ENCODE measurements at regions not wholly inside any gene's neighbourhood (a gene's known extent, or its start where the extent isn't known, plus 50 kb on each side); places are given as distances from the start of the nearest gene placed in this dataset.
A peak's percentile ranks its signal among the peaks of the same experiment; 100 is the strongest.
"Not testable (repeated sequence)": the region's sequence is repeated elsewhere in the genome, so short reads cannot be mapped to it uniquely, and the experiment has no call there.

DNA sequence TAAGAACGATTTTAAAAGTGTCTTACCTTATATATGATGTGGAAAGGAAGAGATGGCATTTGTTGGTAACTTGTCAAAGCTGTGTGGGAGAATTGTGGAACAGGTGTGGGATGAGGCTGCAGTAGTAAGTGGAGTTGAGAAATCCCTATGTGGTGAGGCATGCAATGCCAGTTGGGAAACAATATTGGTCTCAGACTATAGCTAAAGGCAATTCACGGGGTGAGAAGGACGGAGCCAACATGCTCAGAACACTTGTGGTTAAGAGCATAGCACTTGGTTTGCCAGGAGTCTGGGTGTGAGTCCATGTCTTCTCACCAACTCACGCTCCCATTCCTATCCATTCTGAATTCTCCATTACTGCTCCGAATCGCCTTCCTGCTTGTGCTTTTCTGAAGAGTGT is 615.6 kb upstream of the ADAMTS9 start:
- no peak for DNase-seq

DNA sequence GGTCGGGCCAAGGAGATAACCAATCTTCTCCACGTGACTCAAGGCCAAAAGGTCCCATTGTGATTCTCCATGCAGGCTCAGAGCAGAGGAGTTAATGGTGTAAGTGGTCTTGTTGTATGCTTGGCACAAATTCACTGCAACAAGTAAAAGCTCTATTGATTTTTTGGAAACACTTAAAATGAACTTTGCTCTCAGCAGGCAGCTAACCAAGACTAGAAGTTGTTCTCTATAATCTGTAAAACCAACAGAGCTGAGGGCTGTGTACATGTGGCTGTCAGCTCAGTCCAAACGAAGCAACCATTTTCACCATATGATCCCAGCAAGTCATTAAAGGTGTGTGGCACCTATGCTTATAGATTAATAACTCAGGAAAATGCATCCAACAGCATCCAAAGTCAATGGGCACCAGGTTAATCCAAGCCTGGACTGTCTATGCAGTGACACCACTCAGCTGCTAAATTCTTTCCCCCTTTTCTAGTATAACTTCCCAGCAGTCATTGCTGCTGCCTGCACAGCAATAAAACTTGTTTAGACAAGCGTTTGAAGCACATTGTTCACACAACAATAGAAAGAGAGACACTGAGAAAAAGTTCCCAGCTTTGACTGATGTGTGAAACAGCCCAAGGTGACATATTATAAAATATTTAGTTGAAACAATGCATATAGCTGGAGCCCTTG is 603.8 kb upstream of the ADAMTS9 start:
- DNase-seq: no peak

DNA sequence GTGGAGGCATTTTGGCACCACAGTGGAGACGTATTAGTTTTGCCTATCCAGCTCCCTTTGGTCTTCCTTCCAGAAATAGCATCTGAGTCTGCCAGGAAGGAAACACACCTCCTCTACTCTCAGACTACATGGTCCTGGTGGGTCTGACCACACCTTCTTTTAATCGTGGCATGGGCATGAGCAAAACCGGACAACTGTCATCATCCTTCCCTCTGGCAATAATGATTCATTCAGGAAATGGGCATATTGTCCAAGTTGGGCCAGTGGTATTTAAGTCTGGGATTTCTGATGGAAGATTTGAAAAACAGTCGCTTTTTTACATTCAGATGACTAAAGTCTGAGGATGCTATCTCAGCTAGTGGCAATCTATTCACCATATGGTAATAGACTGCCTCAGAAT is 601.0 kb upstream of the ADAMTS9 start:
- no peak for DNase-seq

DNA sequence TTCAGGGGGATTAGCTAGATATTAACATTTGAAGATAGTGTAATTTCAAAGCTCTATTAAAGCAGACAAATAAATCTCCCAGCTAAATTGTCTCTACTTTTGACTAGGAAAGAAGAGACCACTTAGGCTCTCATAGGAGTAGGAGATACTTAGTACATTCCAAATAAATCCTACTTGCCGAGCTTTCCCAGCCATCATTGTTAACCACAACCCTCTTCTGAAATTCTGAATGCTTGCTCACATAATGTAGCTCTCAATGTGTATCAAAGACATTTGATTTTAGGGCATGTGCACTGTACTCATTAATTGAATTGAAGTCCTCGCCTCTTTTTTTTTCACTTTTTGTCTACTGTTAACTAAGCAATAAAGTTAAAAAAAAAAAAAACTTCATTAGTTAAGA is 598.2 kb upstream of the ADAMTS9 start:
- no peak for DNase-seq

DNA sequence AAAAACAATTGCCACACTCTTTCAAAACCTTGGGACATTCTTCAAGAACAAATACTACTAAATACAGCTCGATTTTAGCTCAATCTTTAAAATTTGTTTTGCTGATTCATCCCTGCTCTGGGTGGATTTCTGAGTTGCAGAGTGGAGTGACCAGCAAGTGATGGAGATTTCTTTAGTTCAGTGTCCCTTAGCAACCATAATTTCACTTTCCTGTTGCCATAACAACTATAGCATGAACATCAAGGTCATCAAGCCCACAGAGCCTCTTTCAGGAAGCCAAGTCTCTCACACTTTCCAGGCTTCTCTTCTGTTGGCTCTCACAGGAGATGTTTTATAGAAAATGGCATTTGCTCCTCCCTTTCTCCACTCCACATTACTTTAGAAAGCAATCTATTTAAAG is 597.2 kb upstream of the ADAMTS9 start:
- DNase-seq: no peak

DNA sequence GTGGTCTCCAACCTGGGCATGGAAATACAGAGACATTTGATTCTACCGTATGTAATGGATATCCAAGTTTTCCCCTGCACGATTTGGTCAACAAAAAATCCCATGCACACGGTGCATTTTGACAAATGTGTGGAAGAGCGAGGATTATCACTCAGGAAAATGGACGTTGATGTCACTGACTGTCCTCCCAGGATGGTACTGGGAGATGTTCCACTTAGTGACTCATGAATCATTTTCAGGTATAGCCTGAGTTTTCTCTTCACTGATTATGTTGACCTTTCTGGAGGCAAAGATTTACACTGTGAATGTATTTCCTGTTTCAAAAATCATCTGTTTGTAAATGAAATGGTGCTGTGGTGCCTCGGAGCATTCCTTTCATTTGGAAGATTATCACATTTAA is 596.7 kb upstream of the ADAMTS9 start:
- DNase-seq: no peak

DNA sequence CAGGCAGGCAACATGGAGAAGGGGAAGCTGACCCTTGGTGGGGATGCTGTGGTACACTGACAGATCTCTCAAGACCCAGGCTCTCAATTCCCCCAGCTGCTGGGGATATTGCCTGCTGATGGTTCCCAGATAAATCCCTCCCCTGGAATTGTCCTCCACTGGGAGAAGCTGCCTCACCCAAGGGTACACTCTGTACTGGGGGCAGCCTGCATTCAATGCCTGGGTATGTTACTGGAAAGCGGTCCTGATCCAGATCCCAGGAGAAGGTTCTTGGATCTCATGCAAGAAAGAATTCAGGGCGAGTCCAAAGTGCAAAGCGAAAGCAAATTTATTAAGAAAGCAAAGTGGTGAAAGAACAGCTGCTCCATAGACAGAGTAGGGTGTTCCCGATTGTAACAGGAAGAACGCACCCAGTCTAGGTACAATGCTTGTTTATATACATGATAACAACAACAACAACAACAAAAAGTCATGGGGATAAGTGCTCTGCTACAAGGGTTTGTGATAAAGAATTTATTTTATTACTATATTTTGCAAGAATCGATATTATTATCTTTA is 591.5 kb upstream of the ADAMTS9 start:
- no peak for DNase-seq

DNA sequence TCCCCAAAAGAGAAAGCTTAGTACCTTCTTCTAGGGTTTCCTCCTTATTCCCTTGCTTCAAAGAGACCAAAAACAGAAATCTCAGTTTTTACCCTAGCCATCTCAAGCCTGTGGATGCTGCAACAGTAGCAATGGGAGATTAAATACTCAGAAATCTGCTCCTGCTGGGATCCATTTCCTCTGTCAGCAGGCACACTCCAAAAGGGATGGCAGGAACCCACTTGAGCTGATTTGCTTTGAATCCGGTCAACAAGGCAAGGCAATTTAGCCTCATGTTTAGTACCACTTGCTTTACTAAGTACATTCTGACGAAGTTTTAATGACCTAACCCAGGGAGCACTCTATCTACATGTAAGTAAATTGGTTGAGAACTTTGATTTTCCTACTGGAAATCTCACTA is 590.0 kb upstream of the ADAMTS9 start:
- DNase-seq: no peak

DNA sequence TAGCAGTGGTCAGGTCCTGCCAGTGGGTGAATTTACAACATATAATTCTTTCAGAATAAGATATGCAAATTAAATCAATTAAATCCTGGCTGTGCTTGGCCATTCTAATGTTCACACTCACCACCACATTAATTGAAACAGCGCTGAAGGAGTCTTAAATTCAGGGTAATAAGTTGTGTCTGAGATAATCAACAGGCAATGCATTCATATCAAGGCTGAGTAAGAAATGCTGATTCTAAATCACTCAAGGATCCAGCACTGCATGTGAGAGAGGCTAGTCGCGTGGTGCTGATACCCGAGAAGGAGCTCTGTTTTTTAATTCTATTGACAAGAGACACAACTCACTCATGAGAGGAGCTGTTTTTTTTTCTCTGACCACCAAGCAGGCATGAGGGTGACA is 588.8 kb upstream of the ADAMTS9 start:
- DNase-seq: no peak

DNA sequence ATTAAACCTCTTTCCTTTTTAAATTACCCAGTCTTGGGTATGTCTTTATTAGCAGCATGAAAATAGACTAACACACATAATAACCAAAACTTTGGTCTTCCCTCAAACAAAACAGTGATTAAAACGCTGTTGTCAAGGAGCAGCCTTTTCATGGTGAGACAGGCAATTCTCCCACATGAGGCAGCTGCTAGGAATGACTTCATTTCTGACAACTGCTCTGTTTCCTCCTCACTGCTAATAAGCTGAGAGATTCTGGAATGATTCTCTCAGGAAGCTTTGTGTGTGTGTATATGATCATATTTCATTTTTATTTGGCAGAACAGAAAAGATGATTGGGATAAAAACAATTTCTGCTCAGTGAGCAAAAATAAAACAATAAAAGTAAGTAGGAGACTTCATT is 580.6 kb upstream of the ADAMTS9 start:
- peak; percentile 9 for DNase-seq

DNA sequence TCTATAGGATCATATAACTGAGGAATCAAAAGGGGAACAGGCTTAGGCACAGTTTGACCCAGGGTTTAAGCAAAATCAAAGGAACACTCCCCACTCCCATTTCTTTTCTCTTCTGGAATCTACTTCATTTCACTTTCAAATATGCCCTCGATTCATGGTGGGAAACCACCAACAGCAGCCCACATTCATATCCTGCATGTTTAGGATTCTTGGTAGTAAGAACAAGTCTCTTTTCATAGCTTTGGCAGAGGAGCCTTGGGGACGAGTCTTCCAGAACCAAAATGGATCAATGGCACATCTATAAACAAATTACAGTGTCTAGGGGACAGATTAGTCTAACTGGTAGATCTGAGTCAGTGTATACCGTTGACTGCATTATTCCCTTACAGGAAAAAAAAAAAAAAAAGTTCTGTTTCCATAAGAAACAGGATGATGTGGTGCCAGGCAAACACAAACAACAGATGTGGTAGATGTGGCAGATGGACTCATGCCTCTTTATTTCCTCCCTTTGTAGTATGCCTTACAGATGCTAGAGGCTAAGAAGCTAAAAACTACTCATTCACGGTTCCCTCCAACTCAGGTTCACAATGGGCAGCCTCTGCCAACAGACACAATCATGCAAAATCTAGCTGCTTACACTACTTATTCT is 578.3 kb upstream of the ADAMTS9 start:
- DNase-seq: peak; percentile 71

DNA sequence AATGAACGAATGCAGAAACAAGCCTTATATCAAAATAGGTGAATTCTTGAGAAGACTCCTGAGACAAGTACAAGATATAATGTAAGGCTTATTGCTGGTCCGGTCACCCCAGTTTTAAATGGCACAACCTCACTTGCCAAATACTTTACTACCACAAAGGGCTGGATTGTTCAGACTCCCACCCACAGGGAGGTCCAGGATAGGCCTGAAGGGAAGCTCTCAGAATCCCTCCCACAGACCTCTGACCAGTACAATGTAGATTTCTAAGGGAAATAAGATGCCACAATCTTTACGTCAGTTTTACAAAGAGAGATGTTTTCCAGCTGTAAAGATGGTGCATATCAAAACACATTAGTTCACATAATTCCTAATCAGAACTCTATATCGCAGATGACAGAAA is 577.7 kb upstream of the ADAMTS9 start:
- DNase-seq: no peak

DNA sequence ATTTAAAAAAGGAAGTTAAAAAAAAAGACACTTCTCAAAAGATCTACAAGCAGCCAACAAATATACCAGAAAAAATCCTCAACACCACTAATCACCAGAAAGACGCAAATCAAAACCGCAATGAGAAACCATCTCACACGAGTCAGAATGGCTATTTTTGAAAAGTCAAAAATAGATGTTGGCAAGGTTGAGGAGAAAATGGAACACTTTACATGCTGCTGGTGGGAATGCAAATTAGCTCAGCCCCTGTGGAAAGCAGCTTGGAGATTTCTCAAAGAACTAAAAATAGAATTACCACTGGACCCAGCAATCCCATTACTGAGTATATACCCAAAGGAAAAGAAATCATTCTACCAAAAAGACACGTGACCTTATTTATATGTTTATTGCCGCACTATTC is 574.7 kb upstream of the ADAMTS9 start:
- no peak for DNase-seq

DNA sequence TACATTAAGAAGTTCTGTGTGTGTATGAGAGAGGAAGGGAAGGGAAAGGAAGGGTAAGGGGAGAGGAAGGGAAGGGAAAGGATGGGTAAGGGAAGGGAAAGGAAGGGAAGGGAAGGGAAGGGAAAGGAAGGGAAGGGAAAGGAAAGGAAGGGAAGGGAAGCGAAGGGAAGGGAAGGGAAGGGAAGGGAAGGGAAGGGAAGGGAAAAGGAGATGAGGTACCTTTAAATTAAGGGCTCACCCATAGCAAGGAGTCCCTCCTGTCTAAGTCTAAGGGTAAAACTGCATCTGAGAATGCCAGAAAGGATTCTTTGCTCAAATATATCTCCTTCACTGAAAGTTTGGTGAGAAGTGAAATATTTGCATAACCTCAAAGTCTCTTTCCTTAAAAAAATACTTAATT is 572.1 kb upstream of the ADAMTS9 start:
- no peak for DNase-seq

DNA sequence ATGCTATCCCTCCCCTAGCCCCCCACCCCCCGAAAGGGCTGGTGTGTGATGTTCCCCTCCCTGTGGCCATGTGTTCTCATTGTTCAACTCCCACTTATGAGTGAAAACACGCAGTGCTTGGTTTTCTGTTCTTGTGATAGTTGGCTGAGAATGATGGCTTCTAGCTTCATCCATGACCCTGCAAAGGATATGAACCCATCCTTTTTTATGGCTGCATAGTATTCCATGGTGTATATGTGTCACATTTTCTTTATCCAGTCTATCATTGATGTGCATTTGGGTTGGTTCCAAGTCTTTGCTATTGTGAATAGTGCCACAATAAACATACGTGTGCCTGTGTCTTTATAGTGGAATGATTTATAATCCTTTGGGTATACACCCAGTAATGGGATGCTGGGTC is 565.1 kb upstream of the ADAMTS9 start:
- DNase-seq: not testable (repeated sequence)

DNA sequence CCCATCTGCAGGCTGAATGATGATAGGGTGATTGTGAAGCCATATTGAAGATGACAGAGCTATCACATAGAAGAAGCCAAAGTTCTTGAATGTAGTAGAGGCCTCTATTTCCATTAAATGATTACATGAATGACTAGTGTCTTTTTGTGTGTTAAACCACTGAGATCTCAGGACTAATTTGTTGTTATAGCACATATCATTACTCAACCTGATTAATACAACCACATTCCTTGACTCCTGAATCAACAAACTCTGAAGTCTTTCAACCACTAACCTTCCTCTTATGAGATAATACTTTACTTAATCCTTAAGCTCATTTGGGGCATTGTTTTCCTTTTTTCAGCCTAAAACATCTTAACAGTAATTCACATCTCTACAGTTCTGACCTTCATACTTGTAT is 564.5 kb upstream of the ADAMTS9 start:
- DNase-seq: no peak

DNA sequence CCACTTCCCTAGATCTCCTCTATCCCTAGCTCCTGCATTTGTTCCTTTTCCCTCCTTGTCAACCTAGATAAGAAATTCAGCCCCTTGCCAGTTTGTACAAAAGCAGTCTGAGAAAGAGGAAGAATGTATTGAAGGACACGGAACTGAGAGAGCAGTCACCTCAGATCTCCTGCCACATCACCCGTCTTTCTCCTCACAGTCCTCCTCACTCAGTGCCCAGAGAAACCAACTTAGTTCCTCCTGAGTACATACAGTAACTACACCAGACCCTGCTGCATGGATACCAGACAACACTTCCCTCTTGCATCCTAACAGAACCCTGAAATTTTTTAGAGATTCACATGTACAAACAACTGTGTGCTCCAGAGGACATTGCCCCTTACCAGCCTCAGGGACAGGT is 563.6 kb upstream of the ADAMTS9 start:
- no peak for DNase-seq

DNA sequence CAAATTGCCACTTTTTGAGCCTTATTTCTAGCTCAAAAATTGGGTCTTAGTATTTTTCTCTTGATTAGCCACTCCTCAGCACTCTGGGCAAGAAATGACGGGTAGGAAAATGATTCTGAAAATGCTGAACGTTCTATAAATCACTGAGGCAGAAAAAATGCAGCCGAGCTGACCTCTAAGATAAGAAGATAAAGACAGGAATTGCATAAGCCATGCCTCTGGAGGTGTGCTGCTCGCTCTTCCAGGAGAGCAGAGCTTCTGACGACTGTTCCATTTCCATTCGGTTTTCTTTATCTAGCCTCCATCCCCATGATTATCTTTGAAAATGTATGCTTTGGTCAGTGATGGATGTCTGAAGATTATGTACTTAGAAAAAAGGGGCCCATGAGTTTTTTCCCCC is 558.8 kb upstream of the ADAMTS9 start:
- DNase-seq: no peak

DNA sequence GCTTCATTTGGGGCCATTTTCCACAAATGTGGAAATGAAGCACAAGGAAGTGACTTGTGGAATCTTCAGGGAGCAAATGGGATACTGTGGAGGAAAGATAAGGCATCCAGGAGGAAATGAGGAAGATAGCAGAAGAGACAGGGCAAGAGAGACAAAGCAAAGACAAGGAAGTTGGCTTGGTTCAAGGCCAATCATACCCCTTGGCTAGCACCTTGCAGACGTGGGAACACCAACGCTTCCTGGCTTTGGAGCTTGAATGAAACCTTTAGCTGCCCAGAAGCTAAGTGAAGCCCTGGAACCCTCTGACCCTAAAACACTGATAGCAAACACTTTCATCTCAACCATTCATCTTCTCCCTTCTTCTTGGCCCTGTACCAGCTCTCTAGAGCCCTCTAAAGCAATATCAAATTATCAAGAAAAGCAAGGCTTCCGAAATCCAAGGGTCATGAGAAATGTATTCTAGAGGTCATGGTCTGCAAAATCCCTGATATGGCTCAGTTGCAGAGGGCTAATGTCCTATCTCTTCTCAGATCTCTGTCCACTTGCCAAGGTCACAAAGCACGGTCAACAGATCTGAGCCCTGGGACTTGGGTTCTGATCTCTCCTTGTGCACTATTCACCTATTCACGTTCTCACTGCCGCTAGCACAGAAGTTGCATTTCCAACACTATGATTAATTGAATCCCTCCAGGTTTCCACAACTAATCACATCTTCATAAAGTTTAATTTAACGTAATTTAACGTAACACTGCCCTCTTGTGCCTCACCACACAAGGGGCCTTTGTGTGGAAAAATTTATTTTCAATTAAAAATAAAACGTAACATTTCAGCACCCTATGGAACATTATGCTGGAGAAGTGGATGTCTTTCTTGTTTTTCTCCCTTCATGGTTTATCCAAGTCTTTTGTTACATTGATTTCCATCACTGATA is 557.6 kb upstream of the ADAMTS9 start:
- DNase-seq: no peak

DNA sequence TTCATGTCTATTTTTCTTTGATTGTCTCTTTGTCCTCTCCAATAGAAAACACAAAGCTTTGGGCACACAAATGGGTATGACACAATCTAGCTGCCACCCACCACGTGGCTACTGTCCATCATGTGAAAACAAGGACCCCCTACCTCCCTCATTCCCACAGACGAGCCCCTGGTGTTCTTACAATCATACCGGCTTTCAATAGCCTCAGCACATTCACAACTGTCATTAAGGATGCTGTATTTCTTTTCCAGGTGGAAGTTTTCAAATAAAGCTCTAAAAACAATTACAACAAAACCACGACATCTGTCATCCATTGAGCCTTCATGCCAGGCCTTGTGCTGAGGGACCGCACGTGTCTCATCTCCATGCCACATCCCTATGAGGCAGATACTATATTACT is 552.6 kb upstream of the ADAMTS9 start:
- DNase-seq: no peak

DNA sequence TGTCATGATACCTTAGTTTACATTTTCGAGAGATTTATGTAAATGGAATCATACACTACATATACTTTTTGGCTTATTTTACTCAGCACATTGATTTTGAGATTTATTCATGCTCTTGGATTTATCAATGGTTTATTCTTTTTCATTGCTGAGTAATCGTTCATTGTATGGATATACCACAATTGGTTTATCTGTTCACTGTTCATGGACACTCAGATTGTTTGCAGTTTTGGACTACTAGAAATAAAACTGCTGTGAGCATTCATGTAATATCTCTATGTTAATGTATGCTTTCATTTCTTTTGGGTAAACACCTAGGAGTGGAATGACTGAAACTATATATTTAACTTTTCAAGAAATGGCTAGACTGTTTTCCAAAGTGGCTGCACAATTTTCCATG is 550.9 kb upstream of the ADAMTS9 start:
- DNase-seq: no peak

DNA sequence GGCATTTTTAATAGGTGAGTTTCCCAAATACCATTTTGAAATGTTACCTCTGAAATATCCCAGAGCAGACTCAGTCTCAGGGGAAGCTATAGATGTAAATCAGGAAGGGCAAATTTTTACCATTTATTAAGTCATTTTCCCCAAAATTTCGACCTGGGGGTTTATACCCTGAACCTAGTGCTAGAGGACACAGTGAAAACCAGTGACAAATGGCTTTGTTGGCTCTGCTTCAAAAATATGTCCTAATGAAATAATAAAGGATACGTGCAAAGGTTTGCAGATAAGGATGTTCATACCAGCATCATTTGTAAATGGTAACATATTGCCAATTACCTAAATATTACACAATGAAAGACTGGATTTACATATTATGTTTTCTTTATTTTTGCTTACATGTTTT is 546.7 kb upstream of the ADAMTS9 start:
- no peak for DNase-seq

DNA sequence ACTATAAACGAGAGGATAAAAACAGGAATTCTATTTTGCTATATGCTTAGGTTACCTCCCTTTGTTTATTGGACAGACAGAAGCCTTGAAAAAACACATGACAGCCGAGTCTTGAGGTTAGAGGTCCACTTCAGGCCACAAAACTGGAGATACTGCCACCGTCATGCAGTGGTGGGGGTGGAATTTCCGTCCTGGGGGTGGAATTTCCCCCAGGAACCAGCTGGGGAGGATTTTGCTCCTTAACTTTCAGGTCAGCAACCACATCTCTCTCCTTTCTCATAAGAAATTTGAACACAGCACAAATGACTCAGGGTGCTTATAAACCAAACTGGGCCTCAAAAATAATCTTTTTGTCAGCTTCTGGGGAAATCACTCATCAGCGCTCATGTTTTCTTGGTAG is 545.8 kb upstream of the ADAMTS9 start:
- DNase-seq: no peak

DNA sequence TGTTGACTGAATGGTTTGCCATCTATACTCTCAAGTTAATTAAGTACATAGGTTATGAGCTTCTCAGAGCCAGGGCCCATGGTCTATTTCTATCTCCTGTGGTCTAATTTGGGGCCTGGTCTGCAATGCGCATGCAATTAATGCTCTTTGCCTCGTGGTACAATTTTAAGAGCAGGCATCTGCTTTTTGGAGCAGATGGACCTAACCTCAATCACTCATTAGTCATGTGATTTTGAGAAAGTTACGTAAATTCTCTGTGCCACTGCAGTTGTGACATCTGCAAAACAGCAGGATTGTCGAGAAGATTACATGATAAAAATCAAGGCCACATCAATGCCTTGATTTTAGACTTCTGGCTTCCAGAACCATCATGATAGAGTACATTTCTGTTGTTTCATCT is 543.7 kb upstream of the ADAMTS9 start:
- DNase-seq: no peak
